GM23338 (cell line): ENCODE measurements at regions not wholly inside any gene's neighbourhood (a gene's known extent, or its start where the extent isn't known, plus 50 kb on each side); places are given as distances from the start of the nearest gene placed in this dataset.
A peak's percentile ranks its signal among the peaks of the same experiment; 100 is the strongest.

Source experiments
- ATAC-seq: fragments of 200-7000 bp; cut with Tn5 transposase; 3 replicates; pipeline ENCODE4 v1.9.1; 2020
- DNase-seq: peaks from one replicate; pipeline ENCODE4 v3.0.0-alpha.2; 2015; ENCODE audit warnings: low spot score
- H2AFZ ChIP-seq: fragments of 200-600 bp; sonication (generic); 2 replicates; pipeline ENCODE4 v1.8.0; 2016; ENCODE audit warnings: antibody characterized with exemption, mild to moderate bottlenecking, moderate library complexity
- H3F3A ChIP-seq: fragments of 200-600 bp; sonication (generic); replicated peaks from 2 replicates; pipeline ENCODE4 v1.8.0; 2017; ENCODE audit warnings: antibody characterized with exemption, mixed run types, low read depth
- H3K27ac ChIP-seq: fragments of 200-600 bp; sonication (generic); 2 replicates; pipeline ENCODE4 v1.6.1; 2016; ENCODE audit warnings: low read depth
- H3K27me3 ChIP-seq: fragments of 200-600 bp; sonication (generic); 2 replicates; pipeline ENCODE4 v1.8.0; 2016; ENCODE audit warnings: mild to moderate bottlenecking, mixed run types, moderate library complexity; ENCODE audit not compliant: insufficient read depth
- H3K36me3 ChIP-seq: fragments of 200-600 bp; sonication (generic); 2 replicates; pipeline ENCODE4 v1.8.0; 2016; ENCODE audit warnings: mild to moderate bottlenecking; ENCODE audit not compliant: insufficient read depth
- H3K4me1 ChIP-seq: fragments of 200-600 bp; sonication (generic); 2 replicates; pipeline ENCODE4 v1.8.0; 2016; ENCODE audit warnings: mild to moderate bottlenecking, moderate library complexity; ENCODE audit not compliant: insufficient read depth
- H3K4me2 ChIP-seq: fragments of 200-600 bp; sonication (generic); 2 replicates; pipeline ENCODE4 v1.7.1; 2017; ENCODE audit warnings: mixed run types
- H3K4me3 ChIP-seq: fragments of 200-600 bp; sonication (generic); 2 replicates; pipeline ENCODE4 v1.6.1; 2016; ENCODE audit warnings: mixed run types
- H3K79me2 ChIP-seq: fragments of 200-600 bp; sonication (generic); replicated peaks from 2 replicates; pipeline ENCODE4 v1.8.0; 2017; ENCODE audit warnings: mild to moderate bottlenecking; ENCODE audit not compliant: insufficient read depth
- H3K9me2 ChIP-seq: fragments of 200-600 bp; sonication (generic); 2 replicates; pipeline ENCODE4 v1.8.0; 2017; ENCODE audit not compliant: insufficient read depth
- H4K20me1 ChIP-seq: fragments of 200-600 bp; sonication (generic); replicated peaks from 2 replicates; pipeline ENCODE4 v1.8.0; 2017; ENCODE audit warnings: mild to moderate bottlenecking; ENCODE audit not compliant: insufficient read depth
- H3K27ac Mint-ChIP-seq: 2 replicates; pipeline ENCODE4 v1.8.0; 2020; ENCODE audit warnings: inconsistent platforms, mild to moderate bottlenecking, moderate library complexity, mixed read lengths
- H3K27me3 Mint-ChIP-seq: 3 replicates; pipeline ENCODE4 v1.8.0; 2022; ENCODE audit warnings: low read depth, mild to moderate bottlenecking, moderate library complexity, mixed read lengths, inconsistent platforms; ENCODE audit not compliant: insufficient read depth, poor library complexity
- H3K36me3 Mint-ChIP-seq: 3 replicates; pipeline ENCODE4 v1.8.0; 2021; ENCODE audit warnings: low read depth, mild to moderate bottlenecking, inconsistent platforms, moderate library complexity, mixed read lengths
- H3K4me1 Mint-ChIP-seq: 3 replicates; pipeline ENCODE4 v1.8.0; 2020; ENCODE audit warnings: mild to moderate bottlenecking, inconsistent platforms, mixed read lengths
- H3K4me3 Mint-ChIP-seq: 3 replicates; pipeline ENCODE4 v1.8.0; 2021; ENCODE audit warnings: moderate library complexity, mild to moderate bottlenecking, inconsistent platforms, mixed read lengths
- H3K9me3 Mint-ChIP-seq: 3 replicates; pipeline ENCODE4 v1.8.0; 2020; ENCODE audit warnings: moderate library complexity, mild to moderate bottlenecking, inconsistent platforms, mixed read lengths
- EZH2phosphoT487 ChIP-seq: fragments of 200-600 bp; sonication (generic); IDR thresholded peaks from one replicate; pipeline ENCODE4 v1.8.1; 2018; ENCODE audit warnings: antibody characterized with exemption; ENCODE audit not compliant: unreplicated experiment
- JUNB ChIP-seq: IDR thresholded peaks from one replicate; pipeline ENCODE4 v1.6.1; 2016; ENCODE audit warnings: antibody characterized with exemption; ENCODE audit not compliant: unreplicated experiment
- POLR2AphosphoS5 ChIP-seq: IDR thresholded peaks from 2 replicates; pipeline ENCODE4 v1.6.1; 2016; ENCODE audit warnings: antibody characterized with exemption, low read depth
- REST ChIP-seq: IDR thresholded peaks from one replicate; pipeline ENCODE4 v1.6.1; 2018; ENCODE audit warnings: antibody characterized with exemption; ENCODE audit not compliant: unreplicated experiment
- ZNF462 ChIP-seq: fragments of 250-450 bp; sonication (Bioruptor Pico); IDR thresholded peaks from 2 replicates; pipeline ENCODE4 v1.5.0; 2020; ENCODE audit warnings: mild to moderate bottlenecking, moderate library complexity

GRCh38 chr5:125011947-125012346 is 265.5 kb upstream of the ZNF608 start (continued):
- no peak for TF ChIP-seq ZNF462
- no peak for TF ChIP-seq EZH2phosphoT487

GRCh38 chr5:125012727-125013451 is 266.4 kb upstream of the ZNF608 start:
- H3K4me1 ChIP-seq: peaks cover 5% of the 10 kb centered on the region; the same call in 1 of the 2 replicates
- H4K20me1 ChIP-seq: no peaks in the 10 kb centered on the region
- Mint-ChIP-seq H3K4me3 (no peak overlapping the region), H3K9me3 (no peaks in the 10 kb centered on the region), H3K4me1 (peaks cover 19% of the 10 kb centered on the region), H3K27ac (no peak overlapping the region), H3K36me3 (no peaks in the 10 kb centered on the region; the same call in 2 of the 3 replicates), H3K27me3 (no peaks in the 10 kb centered on the region)
- ATAC-seq (no peak), DNase-seq (no peak)
- no peak overlapping the region for H3K4me2 ChIP-seq
- peak overlapping the region; percentile 54; the same call in 1 of the 2 replicates for H2AFZ ChIP-seq
- no peaks in the 10 kb centered on the region for H3K79me2 ChIP-seq
- H3K4me3 ChIP-seq: no peak overlapping the region
- no peaks in the 10 kb centered on the region for H3K27me3 ChIP-seq
- H3K36me3 ChIP-seq: no peaks in the 10 kb centered on the region
- no peaks in the 10 kb centered on the region for H3F3A ChIP-seq
- H3K9me2 ChIP-seq: no peaks in the 10 kb centered on the region; the same call in 1 of the 2 replicates
- no peak overlapping the region for H3K27ac ChIP-seq
- no peak for TF ChIP-seq REST
- TF ChIP-seq POLR2AphosphoS5: no peak
- TF ChIP-seq JUNB: no peak
- no peak for TF ChIP-seq EZH2phosphoT487
